ENCODE measurements at regions not wholly inside any gene's neighbourhood (a gene's known extent, or its start where the extent isn't known, plus 50 kb on each side); places are given as distances from the start of the nearest gene placed in this dataset.

- no peak for TF ChIP-seq RNF2 (IDR thresholded peaks at IDR 0.05; ENCODE audit: borderline replicate concordance, low read depth, low read length, missing control alignments, poor library complexity, severe bottlenecking)
- TF ChIP-seq NANOG (IDR thresholded peaks at IDR 0.05; ENCODE audit: insufficient read depth, low read depth, low read length, poor library complexity, severe bottlenecking), result no peak
- no peak for TF ChIP-seq ZNF274 (IDR thresholded peaks at IDR 0.05; ENCODE audit: borderline replicate concordance, extremely low read depth, low read length)
- TF ChIP-seq BCL11A (IDR thresholded peaks at IDR 0.05; ENCODE audit: low read depth in 2 of 2, low read length in 2 of 2), result no peak
- no peak for TF ChIP-seq TAF7 (optimal IDR thresholded peaks at IDR 0.05; ENCODE audit: borderline replicate concordance, low read depth, low read length)
These were observed 109.6 kb downstream of the TBX19 start (continued) for GRCh38 chr1:168390271-168390670.

All from H1 (cell line).